ENCODE measurements at regions not wholly inside any gene's neighbourhood (a gene's known extent, or its start where the extent isn't known, plus 50 kb on each side); places are given as distances from the start of the nearest gene placed in this dataset.

DNA sequence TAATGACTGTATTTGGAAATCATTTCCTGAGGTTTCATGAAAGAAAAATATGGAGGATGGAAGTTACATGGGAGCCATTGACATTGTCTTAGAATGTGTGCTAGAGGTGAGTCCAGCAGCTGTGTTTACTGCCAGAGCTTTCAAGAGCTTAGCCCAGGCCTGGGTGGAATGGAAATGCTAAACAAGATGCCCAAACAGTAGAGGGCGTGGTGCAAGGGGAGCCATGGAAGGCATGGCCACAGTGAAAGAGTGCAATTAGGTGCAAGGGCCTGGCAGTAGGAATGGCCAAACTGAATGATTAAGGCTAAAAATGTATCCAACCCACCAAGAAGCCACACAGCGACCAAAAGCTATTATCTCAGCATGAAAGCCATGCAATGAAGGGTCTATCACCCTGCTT, 257.7 kb upstream of the NR2F2 start:
- no peak overlapping the region for H2AFZ ChIP-seq (ENCODE audit: low read length)
- no peaks in the 10 kb centered on the region for H3K36me3 ChIP-seq (ENCODE audit: insufficient read depth, low read length)
- H3K27me3 ChIP-seq (ENCODE audit: insufficient read depth, low read length, poor library complexity, severe bottlenecking) = no peaks in the 10 kb centered on the region
- no peak overlapping the region for H3K4me3 ChIP-seq (ENCODE audit: low read length, poor library complexity, severe bottlenecking)
- 0 out of 2 replicates have a peak, but pooled peaks have one; percentile 11 for TF ChIP-seq CTCF (conservative IDR thresholded peaks at IDR 0.05; ENCODE audit: low read length)
- TF ChIP-seq EZH2phosphoT487 (IDR thresholded peaks at IDR 0.05; ENCODE audit: borderline replicate concordance) = no peak
- H3K9me2 ChIP-seq (replicated peaks; ENCODE audit: low read depth, low read length) = no peaks in the 10 kb centered on the region
- H3F3A ChIP-seq (ENCODE audit: low read depth) = no peaks in the 10 kb centered on the region
- no peaks in the 10 kb centered on the region for H4K20me1 ChIP-seq (ENCODE audit: insufficient read depth, low read length, poor library complexity, severe bottlenecking)
- H3K9me3 ChIP-seq (ENCODE audit: insufficient read depth, low read depth, low read length) = no peaks in the 10 kb centered on the region
- H3K4me2 ChIP-seq (ENCODE audit: low read depth, low read length, poor library complexity, severe bottlenecking) = no peak overlapping the region
- H3K79me2 ChIP-seq (ENCODE audit: insufficient read depth, low read length) = no peaks in the 10 kb centered on the region
- H3K9ac ChIP-seq (ENCODE audit: low read depth, low read length, poor library complexity, severe bottlenecking) = no peak overlapping the region
- H3K4me1 ChIP-seq (ENCODE audit: insufficient read depth, low read length, poor library complexity, severe bottlenecking) = no peaks in the 10 kb centered on the region

DNA sequence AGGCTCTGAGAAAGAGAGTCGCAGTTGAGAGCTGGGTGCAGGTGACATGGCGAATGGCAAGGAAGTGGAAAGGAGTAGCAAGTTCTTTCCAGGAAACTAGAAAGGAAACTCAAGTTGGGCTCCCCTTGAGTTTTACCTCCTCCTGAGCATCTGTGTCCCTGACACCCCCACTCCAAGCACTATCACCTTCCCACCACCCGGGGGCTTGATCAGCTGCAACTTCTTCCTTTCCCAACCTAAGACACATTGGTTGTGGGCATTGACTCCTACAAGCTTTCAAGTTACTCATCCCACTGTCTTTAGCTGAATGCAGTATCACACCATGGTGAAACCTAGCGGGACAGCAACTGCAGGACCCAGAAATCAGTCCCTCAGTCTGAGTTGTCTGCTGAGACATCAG, 256.6 kb upstream of the NR2F2 start:
- Histone ChIP-seq H3K4me3 (ENCODE audit: low read length, poor library complexity, severe bottlenecking) (no peak overlapping the region), H3K9me3 (ENCODE audit: insufficient read depth, low read depth, low read length) (no peaks in the 10 kb centered on the region), H3K79me2 (ENCODE audit: insufficient read depth, low read length) (no peaks in the 10 kb centered on the region), H3K4me1 (ENCODE audit: insufficient read depth, low read length, poor library complexity, severe bottlenecking) (no peaks in the 10 kb centered on the region), H3F3A (ENCODE audit: low read depth) (no peaks in the 10 kb centered on the region), H4K20me1 (ENCODE audit: insufficient read depth, low read length, poor library complexity, severe bottlenecking) (no peaks in the 10 kb centered on the region), H3K9ac (ENCODE audit: low read depth, low read length, poor library complexity, severe bottlenecking) (no peak overlapping the region), H2AFZ (ENCODE audit: low read length) (no peak overlapping the region), H3K4me2 (ENCODE audit: low read depth, low read length, poor library complexity, severe bottlenecking) (no peak overlapping the region), H3K36me3 (ENCODE audit: insufficient read depth, low read length) (no peaks in the 10 kb centered on the region), H3K27me3 (ENCODE audit: insufficient read depth, low read length, poor library complexity, severe bottlenecking) (no peaks in the 10 kb centered on the region), H3K9me2 (replicated peaks; ENCODE audit: low read depth, low read length) (no peaks in the 10 kb centered on the region)
- TF ChIP-seq CTCF (conservative IDR thresholded peaks at IDR 0.05; ENCODE audit: low read length) (no peak), EZH2phosphoT487 (IDR thresholded peaks at IDR 0.05; ENCODE audit: borderline replicate concordance) (no peak)

DNA sequence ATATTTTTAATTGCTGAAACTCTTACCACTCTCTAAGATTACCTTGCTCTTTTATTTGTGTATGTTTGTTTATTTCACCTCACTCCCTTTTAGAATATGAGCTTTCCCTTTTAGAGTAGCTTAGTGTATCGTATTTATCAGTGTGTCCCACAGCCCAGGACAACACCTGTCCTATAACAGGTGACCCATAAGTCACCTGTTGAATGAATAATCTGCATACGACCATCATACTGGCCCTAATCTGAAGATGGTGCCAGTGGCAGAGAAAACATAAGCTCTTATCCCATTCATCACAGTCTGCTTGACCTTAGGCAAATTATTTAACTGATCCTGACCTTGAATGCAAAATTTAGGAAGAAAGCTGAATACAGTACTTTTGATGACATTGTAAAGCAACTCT, 254.6 kb upstream of the NR2F2 start:
- no peak for TF ChIP-seq CTCF (conservative IDR thresholded peaks at IDR 0.05; ENCODE audit: low read length)
- TF ChIP-seq EZH2phosphoT487 (IDR thresholded peaks at IDR 0.05; ENCODE audit: borderline replicate concordance) = no peak
- Histone ChIP-seq H3K27me3 (ENCODE audit: insufficient read depth, low read length, poor library complexity, severe bottlenecking) (no peaks in the 10 kb centered on the region), H3K79me2 (ENCODE audit: insufficient read depth, low read length) (no peaks in the 10 kb centered on the region), H3K4me3 (ENCODE audit: low read length, poor library complexity, severe bottlenecking) (no peak overlapping the region), H3K4me2 (ENCODE audit: low read depth, low read length, poor library complexity, severe bottlenecking) (no peak overlapping the region), H3F3A (ENCODE audit: low read depth) (no peaks in the 10 kb centered on the region), H3K9me2 (replicated peaks; ENCODE audit: low read depth, low read length) (no peaks in the 10 kb centered on the region), H4K20me1 (ENCODE audit: insufficient read depth, low read length, poor library complexity, severe bottlenecking) (no peaks in the 10 kb centered on the region), H3K36me3 (ENCODE audit: insufficient read depth, low read length) (no peaks in the 10 kb centered on the region), H2AFZ (ENCODE audit: low read length) (no peak overlapping the region), H3K4me1 (ENCODE audit: insufficient read depth, low read length, poor library complexity, severe bottlenecking) (no peaks in the 10 kb centered on the region), H3K9me3 (ENCODE audit: insufficient read depth, low read depth, low read length) (no peaks in the 10 kb centered on the region), H3K9ac (ENCODE audit: low read depth, low read length, poor library complexity, severe bottlenecking) (no peak overlapping the region)
